Panc1 (cell line): ENCODE measurements at regions not wholly inside any gene's neighbourhood (a gene's known extent, or its start where the extent isn't known, plus 50 kb on each side); places are given as distances from the start of the nearest gene placed in this dataset.

ENCODE experiments used
- ATAC-seq: fragments of 200-7000 bp; cut with Tn5 transposase; 2 replicates; pipeline ENCODE4 v1.9.1; 2020; ENCODE audit warnings: mild to moderate bottlenecking, moderate library complexity
- BruUV-seq: library from RNA; stranded (reverse); fragments of 400-500 nt; replicated peaks from 2 replicates; lab custom pipeline; 2021; lab: Mats Ljungman, UMichigan
- CTCF ChIA-PET: fragments of 300-600 bp; sonication (Branson Sonifier 250); formaldehyde crosslinking; loops from one replicate; lab custom pipeline; 2022; ENCODE audit warnings: antibody characterized with exemption; lab: Charles Lee
- POLR2A ChIA-PET: fragments of 300-600 bp; sonication (Branson Sonifier 250); formaldehyde crosslinking; loops from one replicate; lab custom pipeline; 2022; ENCODE audit warnings: antibody characterized with exemption; lab: Charles Lee
- DNase-seq: peaks from one replicate; pipeline ENCODE4 v3.0.0-alpha.2; 2010; ENCODE audit warnings: low read depth, low spot score
- H3K27ac ChIP-seq: 2 replicates; pipeline ENCODE4 v1.5.1; 2011; ENCODE audit warnings: mild to moderate bottlenecking, low read length, inconsistent platforms
- H3K27me3 ChIP-seq: fragments of 200-500 bp; sonication (Bioruptor generic); 2 replicates; pipeline ENCODE4 v1.6.0; 2014; ENCODE audit warnings: low read length, inconsistent platforms; ENCODE audit not compliant: control insufficient read depth, insufficient read depth
- H3K36me3 ChIP-seq: fragments of 200-500 bp; sonication (Bioruptor generic); 2 replicates; pipeline ENCODE4 v1.5.1; 2014; ENCODE audit warnings: inconsistent platforms, mild to moderate bottlenecking, low read length, moderate library complexity; ENCODE audit not compliant: control insufficient read depth, insufficient read depth
- H3K4me1 ChIP-seq: 2 replicates; pipeline ENCODE4 v1.5.1; 2011; ENCODE audit warnings: inconsistent platforms, mild to moderate bottlenecking, low read length, moderate library complexity; ENCODE audit not compliant: control insufficient read depth, insufficient read depth
- H3K4me3 ChIP-seq, 2 experiments: 2 replicates each; pipeline ENCODE4 v1.5.1; 2011 to 2012; ENCODE audit warnings: low read depth in 2 of 2, low read length in 2 of 2, mild to moderate bottlenecking in 2 of 2, inconsistent platforms in 1 of 2, moderate library complexity in 1 of 2
- H3K9me3 ChIP-seq: fragments of 200-500 bp; sonication (Bioruptor generic); 2 replicates; pipeline ENCODE4 v1.5.1; 2014; ENCODE audit warnings: low read depth, mild to moderate bottlenecking, inconsistent platforms, low read length, moderate library complexity; ENCODE audit not compliant: control insufficient read depth, insufficient read depth
- CTCF ChIP-seq: fragments of 450-650 bp; IDR thresholded peaks from 2 replicates; pipeline ENCODE4 v1.5.1; 2017; ENCODE audit warnings: mild to moderate bottlenecking
- POLR2AphosphoS5 ChIP-seq: IDR thresholded peaks from 2 replicates; pipeline ENCODE4 v1.6.1; 2012; ENCODE audit warnings: mild to moderate bottlenecking, low read depth, low read length, moderate library complexity
- REST ChIP-seq, 2 experiments: IDR thresholded peaks; 2 replicates each; pipeline ENCODE4 v1.6.1; 2011 to 2012; ENCODE audit warnings: low read depth in 2 of 2, control low read depth in 1 of 2, low read length in 1 of 2, mild to moderate bottlenecking in 1 of 2, moderate library complexity in 1 of 2; ENCODE audit not compliant: insufficient read depth in 1 of 2
- SIN3A ChIP-seq: IDR thresholded peaks from 2 replicates; pipeline ENCODE4 v1.6.1; 2012; ENCODE audit warnings: low read depth, mild to moderate bottlenecking, low read length, moderate library complexity, borderline replicate concordance; ENCODE audit not compliant: insufficient read depth
- TCF7L2 ChIP-seq: IDR thresholded peaks from 2 replicates; pipeline ENCODE4 v1.6.1; 2011; ENCODE audit warnings: mild to moderate bottlenecking, low read depth, low read length, inconsistent platforms
- in situ Hi-C: cut with HindIII; loops from 2 replicates; pipeline ENCODE4 v1.10.0; 2016; ENCODE audit warnings: low sequenced_read_pairs, low pct_unique_long_range_greater_than_20kb
- intact Hi-C: fragments of 100-400 bp; cut with micrococcal nuclease; formaldehyde crosslinking; loops from one replicate; pipeline ENCODE4 v1.10.0; 2022; ENCODE audit not compliant: unreplicated experiment

GRCh38 chr15:97013491-97013890 lies 683.0 kb downstream of the NR2F2 start:
- DNase-seq = no peak
- ChIA-PET POLR2A (no interaction called here), CTCF (no interaction called here)
- H3K36me3 ChIP-seq = no peaks in the 10 kb centered on the region
- H3K27ac ChIP-seq = no peak overlapping the region
- no peaks in the 10 kb centered on the region for H3K9me3 ChIP-seq
- in situ Hi-C loops = no loop called here
- intact Hi-C loops = no loop called here
- TF ChIP-seq SIN3A = no peak
- TF ChIP-seq CTCF = no peak
- TF ChIP-seq TCF7L2 = no peak
- TF ChIP-seq REST (IDR thresholded peaks at IDR 0.05; ENCODE audit: insufficient read depth in 1 of 2, low read depth in 2 of 2, low read length in 1 of 2) = no peak
- TF ChIP-seq POLR2AphosphoS5 = no peak
- no peak for ATAC-seq
- no peaks in the 10 kb centered on the region for H3K4me1 ChIP-seq
- H3K27me3 ChIP-seq = no peaks in the 10 kb centered on the region
- no peak overlapping the region for H3K4me3 ChIP-seq
- BruUV-seq = no TSS peak

- Histone ChIP-seq H3K4me1 (no peaks in the 10 kb centered on the region), H3K9me3 (no peaks in the 10 kb centered on the region), H3K36me3 (no peaks in the 10 kb centered on the region), H3K27ac (no peak overlapping the region), H3K4me3 (no peak overlapping the region), H3K27me3 (no peaks in the 10 kb centered on the region)
- DNase-seq = no peak
- ChIA-PET POLR2A (no interaction called here), CTCF (no interaction called here)
- TF ChIP-seq CTCF (no peak), POLR2AphosphoS5 (no peak), REST (IDR thresholded peaks at IDR 0.05; ENCODE audit: insufficient read depth in 1 of 2, low read depth in 2 of 2, low read length in 1 of 2) (no peak), SIN3A (no peak), TCF7L2 (no peak)
- ATAC-seq = no peak
- intact Hi-C loops (no loop called here), in situ Hi-C loops (no loop called here)
- no TSS peak for BruUV-seq
Measured at GRCh38 chr15:97014001-97014400, 683.5 kb downstream of the NR2F2 start.
